Activated B cell treated with CpG ODN at 0.5 μM for 24 hours (primary cell): ENCODE measurements at regions not wholly inside any gene's neighbourhood (a gene's known extent, or its start where the extent isn't known, plus 50 kb on each side); places are given as distances from the start of the nearest gene placed in this dataset.
"Not testable (repeated sequence)": the region's sequence is repeated elsewhere in the genome, so short reads cannot be mapped to it uniquely, and the experiment has no call there.

Experiments
- ATAC-seq: fragments of 200-7000 bp; cut with Tn5 transposase; one replicate; pipeline ENCODE4 v1.10.0; 2021; ENCODE audit warnings: low read depth, mild to moderate bottlenecking, moderate library complexity
- CTCF ChIA-PET: fragments of 350-600 bp; sonication (Branson Sonifier 250); formaldehyde crosslinking; loops from one replicate; lab custom pipeline; 2021; ENCODE audit warnings: antibody characterized with exemption; lab: Charles Lee
- POLR2A ChIA-PET: fragments of 350-600 bp; sonication (Branson Sonifier 250); formaldehyde crosslinking; loops from one replicate; lab custom pipeline; 2021; ENCODE audit warnings: antibody characterized with exemption; lab: Charles Lee
- DNase-seq: peaks from one replicate; pipeline ENCODE4 v3.0.0; 2022
- H3K27ac Mint-ChIP-seq: one replicate; pipeline ENCODE4 v1.8.0; 2020; ENCODE audit warnings: mixed read lengths
- H3K27me3 Mint-ChIP-seq: one replicate; pipeline ENCODE4 v1.8.0; 2021; ENCODE audit warnings: mixed read lengths
- H3K36me3 Mint-ChIP-seq: one replicate; pipeline ENCODE4 v1.8.0; 2021; ENCODE audit warnings: low read depth, mixed read lengths
- H3K4me1 Mint-ChIP-seq: one replicate; pipeline ENCODE4 v1.8.0; 2021; ENCODE audit warnings: mixed read lengths
- H3K4me3 Mint-ChIP-seq: one replicate; pipeline ENCODE4 v1.8.0; 2020; ENCODE audit warnings: mild to moderate bottlenecking, mixed read lengths
- H3K9me3 Mint-ChIP-seq: one replicate; pipeline ENCODE4 v1.8.0; 2020; ENCODE audit warnings: mixed read lengths
- intact Hi-C: fragments of 100-400 bp; cut with micrococcal nuclease; formaldehyde crosslinking; loops from one replicate; pipeline ENCODE4 v1.15.1; 2024
- TF ChIP-seq, protein P1 (sequence below): fragments of 200-600 bp; IDR thresholded peaks from one replicate; pipeline ENCODE4 v1.8.0; 2022; ENCODE audit warnings: antibody characterized with exemption, mild to moderate bottlenecking

GRCh38 chr2:154507186-154507585, 191.3 kb upstream of the KCNJ3 start:
- Mint-ChIP-seq H3K9me3 (peaks cover 2% of the 10 kb centered on the region), H3K4me1 (no peaks in the 10 kb centered on the region), H3K27ac (no peak overlapping the region), H3K36me3 (no peaks in the 10 kb centered on the region), H3K4me3 (no peak overlapping the region), H3K27me3 (no peaks in the 10 kb centered on the region)
- TF ChIP-seq, protein P1, sequence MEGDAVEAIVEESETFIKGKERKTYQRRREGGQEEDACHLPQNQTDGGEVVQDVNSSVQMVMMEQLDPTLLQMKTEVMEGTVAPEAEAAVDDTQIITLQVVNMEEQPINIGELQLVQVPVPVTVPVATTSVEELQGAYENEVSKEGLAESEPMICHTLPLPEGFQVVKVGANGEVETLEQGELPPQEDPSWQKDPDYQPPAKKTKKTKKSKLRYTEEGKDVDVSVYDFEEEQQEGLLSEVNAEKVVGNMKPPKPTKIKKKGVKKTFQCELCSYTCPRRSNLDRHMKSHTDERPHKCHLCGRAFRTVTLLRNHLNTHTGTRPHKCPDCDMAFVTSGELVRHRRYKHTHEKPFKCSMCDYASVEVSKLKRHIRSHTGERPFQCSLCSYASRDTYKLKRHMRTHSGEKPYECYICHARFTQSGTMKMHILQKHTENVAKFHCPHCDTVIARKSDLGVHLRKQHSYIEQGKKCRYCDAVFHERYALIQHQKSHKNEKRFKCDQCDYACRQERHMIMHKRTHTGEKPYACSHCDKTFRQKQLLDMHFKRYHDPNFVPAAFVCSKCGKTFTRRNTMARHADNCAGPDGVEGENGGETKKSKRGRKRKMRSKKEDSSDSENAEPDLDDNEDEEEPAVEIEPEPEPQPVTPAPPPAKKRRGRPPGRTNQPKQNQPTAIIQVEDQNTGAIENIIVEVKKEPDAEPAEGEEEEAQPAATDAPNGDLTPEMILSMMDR, result no peak
- POLR2A ChIA-PET, result no interaction called here
- ATAC-seq (no peak), DNase-seq (no peak)
- intact Hi-C loops, result no loop called here
- CTCF ChIA-PET, result no interaction called here

DNA sequence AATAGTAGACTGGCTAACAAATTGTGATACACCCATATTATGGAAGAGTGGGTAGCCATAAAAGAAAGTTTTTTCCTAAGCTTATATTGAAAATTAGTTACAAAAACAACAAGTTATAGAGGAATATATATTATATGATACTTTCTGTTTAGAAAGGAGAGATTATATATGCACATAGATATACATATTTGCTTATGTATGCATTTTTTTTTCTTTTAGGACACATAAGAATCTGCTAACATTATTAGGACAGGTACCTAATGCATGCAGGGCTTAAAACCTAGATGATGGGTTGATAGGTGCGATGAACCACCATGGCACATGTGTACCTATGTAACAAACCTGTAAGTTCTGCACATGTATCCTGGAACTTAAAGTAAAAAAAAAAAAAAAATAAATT, 179.6 kb upstream of the KCNJ3 start:
- Mint-ChIP-seq H3K9me3 (no peaks in the 10 kb centered on the region), H3K4me3 (no peak overlapping the region), H3K36me3 (no peaks in the 10 kb centered on the region), H3K4me1 (no peaks in the 10 kb centered on the region), H3K27me3 (no peaks in the 10 kb centered on the region), H3K27ac (no peak overlapping the region)
- intact Hi-C loops, result no loop called here
- ChIA-PET CTCF (no interaction called here), POLR2A (no interaction called here)
- TF ChIP-seq, protein P1, result no peak
- ATAC-seq, result no peak
- DNase-seq, result no peak

DNA sequence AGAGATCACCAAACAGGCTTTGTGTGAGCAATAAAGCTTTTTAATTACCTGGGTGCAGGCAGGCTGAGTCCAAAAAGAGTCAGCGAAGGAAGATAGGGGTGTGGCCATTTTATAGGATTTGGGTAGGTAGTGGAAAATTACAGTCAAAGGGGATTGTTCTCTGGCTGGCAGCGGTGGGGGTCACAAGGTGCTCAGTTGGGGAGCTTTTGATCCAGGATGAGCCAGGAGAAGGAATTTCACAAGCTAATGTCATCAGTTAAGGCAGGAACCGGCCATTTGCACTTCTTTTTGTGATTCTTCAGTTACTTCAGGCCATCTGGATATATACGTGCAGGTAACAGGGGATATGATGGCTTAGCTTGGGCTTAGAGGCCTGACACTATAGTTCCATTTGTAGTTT, 177.5 kb upstream of the KCNJ3 start:
- H3K36me3 Mint-ChIP-seq, DNase-seq, H3K27ac Mint-ChIP-seq, H3K27me3 Mint-ChIP-seq, POLR2A ChIA-PET, H3K4me3 Mint-ChIP-seq, H3K4me1 Mint-ChIP-seq, ATAC-seq, H3K9me3 Mint-ChIP-seq, CTCF ChIA-PET, intact Hi-C loops: not testable (repeated sequence)

GRCh38 chr2:154526234-154526633, 172.3 kb upstream of the KCNJ3 start:
- no peak for ATAC-seq
- ChIA-PET CTCF (no interaction called here), POLR2A (no interaction called here)
- no peaks in the 10 kb centered on the region for H3K27me3 Mint-ChIP-seq
- no peak overlapping the region for H3K27ac Mint-ChIP-seq
- no peaks in the 10 kb centered on the region for H3K36me3 Mint-ChIP-seq
- no peak for DNase-seq
- TF ChIP-seq, protein P1, result no peak
- H3K9me3 Mint-ChIP-seq, result peaks cover 6% of the 10 kb centered on the region
- intact Hi-C loops, result no loop called here
- H3K4me1 Mint-ChIP-seq, result no peaks in the 10 kb centered on the region
- H3K4me3 Mint-ChIP-seq, result no peak overlapping the region

DNA sequence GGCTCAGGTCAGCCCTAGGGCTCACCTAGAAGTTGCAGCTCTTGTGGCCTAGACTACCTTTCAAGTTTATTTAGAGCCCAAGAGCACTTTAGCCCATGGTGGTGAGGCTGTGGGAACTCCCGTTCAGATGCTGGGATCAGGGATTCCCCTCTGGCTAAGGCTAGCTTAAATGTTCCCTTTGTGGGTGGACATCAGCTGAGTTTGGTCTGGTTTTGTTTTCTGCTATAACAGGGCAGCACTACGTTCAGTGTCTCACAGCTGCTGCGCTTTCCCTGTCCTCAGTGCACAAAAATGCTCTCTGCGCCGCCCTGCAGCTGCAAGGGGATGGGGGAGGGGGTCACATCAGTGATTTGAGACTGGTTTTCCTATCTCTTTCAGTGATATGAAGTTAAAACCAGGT, 170.5 kb upstream of the KCNJ3 start:
- POLR2A ChIA-PET, result no interaction called here
- intact Hi-C loops, result no loop called here

DNA sequence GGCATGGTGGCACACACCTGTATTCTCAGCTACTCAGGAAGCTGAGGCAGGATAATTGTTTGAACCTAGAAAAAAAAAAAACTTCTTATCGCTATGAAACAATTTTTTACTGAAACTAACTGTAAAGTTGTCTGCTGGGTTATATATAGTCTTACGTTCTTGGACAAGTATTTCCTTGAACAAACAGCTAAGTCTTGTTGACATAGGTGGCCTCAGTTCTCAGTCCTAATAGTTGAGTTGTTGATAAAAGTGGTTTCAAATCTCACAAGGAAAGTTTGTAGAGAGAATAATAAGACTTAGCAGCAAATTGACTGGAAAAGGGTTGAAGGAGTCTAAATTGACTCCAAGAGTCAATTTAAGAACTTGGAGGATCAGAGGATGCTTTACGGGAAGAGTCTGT, 166.5 kb upstream of the KCNJ3 start:
- ATAC-seq (no peak), DNase-seq (no peak)
- Mint-ChIP-seq H3K27me3 (no peaks in the 10 kb centered on the region), H3K36me3 (no peaks in the 10 kb centered on the region), H3K4me1 (no peaks in the 10 kb centered on the region), H3K9me3 (no peaks in the 10 kb centered on the region), H3K4me3 (no peak overlapping the region), H3K27ac (no peak overlapping the region)
- TF ChIP-seq, protein P1, result no peak
- POLR2A ChIA-PET, result no interaction called here
- CTCF ChIA-PET, result no interaction called here
- intact Hi-C loops, result no loop called here

More for the DNA sequence above, 170.5 kb upstream of the KCNJ3 start:
- H3K27me3 Mint-ChIP-seq, result no peaks in the 10 kb centered on the region
- CTCF ChIA-PET, result no interaction called here
- DNase-seq (no peak), ATAC-seq (no peak)
- peaks cover 6% of the 10 kb centered on the region for H3K9me3 Mint-ChIP-seq
- H3K27ac Mint-ChIP-seq, result no peak overlapping the region
- no peaks in the 10 kb centered on the region for H3K4me1 Mint-ChIP-seq
- TF ChIP-seq, protein P1, result no peak
- H3K4me3 Mint-ChIP-seq, result no peak overlapping the region
- no peaks in the 10 kb centered on the region for H3K36me3 Mint-ChIP-seq
